WTC11 (cell line): ENCODE measurements at regions not wholly inside any gene's neighbourhood (a gene's known extent, or its start where the extent isn't known, plus 50 kb on each side); places are given as distances from the start of the nearest gene placed in this dataset.

Source experiments
- ATAC-seq: fragments of 200-7000 bp; cut with Tn5 transposase; 2 replicates; pipeline ENCODE4 v1.10.0; 2021; ENCODE audit warnings: mild to moderate bottlenecking, moderate library complexity
- CTCF ChIA-PET: fragments of 300-600 bp; sonication (Branson Sonifier 250); formaldehyde crosslinking; loops from one replicate; lab custom pipeline; 2021; ENCODE audit warnings: antibody characterized with exemption; lab: Charles Lee
- POLR2A ChIA-PET: fragments of 350-600 bp; sonication (Branson Sonifier 250); formaldehyde crosslinking; loops from one replicate; lab custom pipeline; 2021; ENCODE audit warnings: antibody characterized with exemption; lab: Charles Lee
- DNase-seq: peaks from one replicate; pipeline ENCODE4 v3.0.0; 2021; ENCODE audit warnings: low spot score
- H3K27ac Mint-ChIP-seq: 2 replicates; pipeline ENCODE4 v1.8.0; 2021; ENCODE audit warnings: mixed read lengths
- H3K27me3 Mint-ChIP-seq: 2 replicates; pipeline ENCODE4 v1.8.0; 2021; ENCODE audit warnings: low read depth, mild to moderate bottlenecking, moderate library complexity, mixed read lengths
- H3K36me3 Mint-ChIP-seq: 2 replicates; pipeline ENCODE4 v1.8.0; 2021; ENCODE audit warnings: mixed read lengths
- H3K4me1 Mint-ChIP-seq: 2 replicates; pipeline ENCODE4 v1.8.0; 2022; ENCODE audit warnings: mixed read lengths
- H3K4me3 Mint-ChIP-seq: 2 replicates; pipeline ENCODE4 v1.8.0; 2021; ENCODE audit warnings: mild to moderate bottlenecking, moderate library complexity, mixed read lengths
- H3K9me3 Mint-ChIP-seq: 2 replicates; pipeline ENCODE4 v1.8.0; 2021; ENCODE audit warnings: mixed read lengths
- ATF1 ChIP-seq: sonication (generic); formaldehyde crosslinking; IDR thresholded peaks from 2 replicates; pipeline ENCODE4 v1.8.1; 2023; ENCODE audit warnings: mild to moderate bottlenecking, moderate library complexity, missing genetic modification reagents
- CREB1 ChIP-seq: sonication (generic); formaldehyde crosslinking; IDR thresholded peaks from 2 replicates; pipeline ENCODE4 v1.8.0; 2023; ENCODE audit warnings: mild to moderate bottlenecking, missing genetic modification reagents
- CREM ChIP-seq: sonication (generic); formaldehyde crosslinking; IDR thresholded peaks from 2 replicates; pipeline ENCODE4 v1.8.1; 2022; ENCODE audit warnings: mild to moderate bottlenecking, missing genetic modification reagents, moderate library complexity
- FOXJ3 ChIP-seq: sonication (generic); formaldehyde crosslinking; IDR thresholded peaks from 2 replicates; pipeline ENCODE4 v1.9.0; 2021; ENCODE audit warnings: missing genetic modification reagents, mild to moderate bottlenecking, borderline replicate concordance
- GABPB1 ChIP-seq: sonication (generic); formaldehyde crosslinking; IDR thresholded peaks from 2 replicates; pipeline ENCODE4 v1.8.1; 2023; ENCODE audit warnings: mild to moderate bottlenecking, missing genetic modification reagents
- MYBL2 ChIP-seq: sonication (generic); formaldehyde crosslinking; IDR thresholded peaks from 2 replicates; pipeline ENCODE4 v1.8.1; 2023; ENCODE audit warnings: mild to moderate bottlenecking, moderate library complexity, missing genetic modification reagents
- NFE2L1 ChIP-seq: sonication (generic); formaldehyde crosslinking; IDR thresholded peaks from 2 replicates; pipeline ENCODE4 v1.8.1; 2023; ENCODE audit warnings: missing genetic modification reagents
- NFYB ChIP-seq: sonication (generic); formaldehyde crosslinking; conservative IDR thresholded peaks from 2 replicates; pipeline ENCODE4 v1.8.0; 2022; ENCODE audit warnings: low read depth, missing genetic modification reagents
- NR1H2 ChIP-seq: sonication (generic); formaldehyde crosslinking; IDR thresholded peaks from 2 replicates; pipeline ENCODE4 v1.9.0; 2021; ENCODE audit warnings: mild to moderate bottlenecking, moderate library complexity, missing genetic modification reagents
- RORB ChIP-seq: fragments of 250-450 bp; sonication (Bioruptor Pico); IDR thresholded peaks from 2 replicates; pipeline ENCODE4 v1.9.0; 2021; ENCODE audit warnings: mild to moderate bottlenecking
- SMAD3 ChIP-seq: sonication (generic); formaldehyde crosslinking; IDR thresholded peaks from 2 replicates; pipeline ENCODE4 v1.8.0; 2022; ENCODE audit warnings: missing genetic modification reagents, mild to moderate bottlenecking, borderline replicate concordance
- TP53 ChIP-seq: sonication (generic); formaldehyde crosslinking; IDR thresholded peaks from 2 replicates; pipeline ENCODE4 v1.8.1; 2023; ENCODE audit warnings: mild to moderate bottlenecking, missing genetic modification reagents
- ZNF219 ChIP-seq: sonication (generic); formaldehyde crosslinking; IDR thresholded peaks from 2 replicates; pipeline ENCODE4 v1.8.0; 2023; ENCODE audit warnings: missing genetic modification reagents, mild to moderate bottlenecking, borderline replicate concordance
- ZNF232 ChIP-seq: sonication (generic); formaldehyde crosslinking; IDR thresholded peaks from 2 replicates; pipeline ENCODE4 v1.8.0; 2022; ENCODE audit warnings: mild to moderate bottlenecking, missing genetic modification reagents
- ZNF317 ChIP-seq: sonication (generic); formaldehyde crosslinking; IDR thresholded peaks from 2 replicates; pipeline ENCODE4 v1.8.1; 2023; ENCODE audit warnings: low read depth, mild to moderate bottlenecking, moderate library complexity, missing genetic modification reagents, borderline replicate concordance
- ZNF416 ChIP-seq: fragments of 250-450 bp; sonication (Bioruptor Pico); IDR thresholded peaks from 2 replicates; pipeline ENCODE4 v1.9.0; 2021; ENCODE audit warnings: mild to moderate bottlenecking, inconsistent platforms
- ZNF423 ChIP-seq: fragments of 250-450 bp; sonication (Bioruptor Pico); IDR thresholded peaks from 2 replicates; pipeline ENCODE4 v2.1.2; 2022; ENCODE audit warnings: mild to moderate bottlenecking, moderate library complexity
- TF ChIP-seq, protein P1 (sequence below): sonication (generic); formaldehyde crosslinking; IDR thresholded peaks from 2 replicates; pipeline ENCODE4 v1.8.1; 2023; ENCODE audit warnings: mild to moderate bottlenecking, missing genetic modification reagents, moderate library complexity
- TF ChIP-seq, protein P2 (sequence below): fragments of 200-600 bp; IDR thresholded peaks from 2 replicates; pipeline ENCODE4 v1.8.0; 2022; ENCODE audit warnings: antibody characterized with exemption
- TF ChIP-seq, protein P3 (sequence below): sonication (generic); formaldehyde crosslinking; IDR thresholded peaks from 2 replicates; pipeline ENCODE4 v1.8.1; 2023; ENCODE audit warnings: mild to moderate bottlenecking, missing genetic modification reagents, borderline replicate concordance
- TF ChIP-seq, protein P4 (sequence below): sonication (generic); formaldehyde crosslinking; IDR thresholded peaks from 2 replicates; pipeline ENCODE4 v1.8.1; 2023; ENCODE audit warnings: mild to moderate bottlenecking, missing genetic modification reagents

DNA sequence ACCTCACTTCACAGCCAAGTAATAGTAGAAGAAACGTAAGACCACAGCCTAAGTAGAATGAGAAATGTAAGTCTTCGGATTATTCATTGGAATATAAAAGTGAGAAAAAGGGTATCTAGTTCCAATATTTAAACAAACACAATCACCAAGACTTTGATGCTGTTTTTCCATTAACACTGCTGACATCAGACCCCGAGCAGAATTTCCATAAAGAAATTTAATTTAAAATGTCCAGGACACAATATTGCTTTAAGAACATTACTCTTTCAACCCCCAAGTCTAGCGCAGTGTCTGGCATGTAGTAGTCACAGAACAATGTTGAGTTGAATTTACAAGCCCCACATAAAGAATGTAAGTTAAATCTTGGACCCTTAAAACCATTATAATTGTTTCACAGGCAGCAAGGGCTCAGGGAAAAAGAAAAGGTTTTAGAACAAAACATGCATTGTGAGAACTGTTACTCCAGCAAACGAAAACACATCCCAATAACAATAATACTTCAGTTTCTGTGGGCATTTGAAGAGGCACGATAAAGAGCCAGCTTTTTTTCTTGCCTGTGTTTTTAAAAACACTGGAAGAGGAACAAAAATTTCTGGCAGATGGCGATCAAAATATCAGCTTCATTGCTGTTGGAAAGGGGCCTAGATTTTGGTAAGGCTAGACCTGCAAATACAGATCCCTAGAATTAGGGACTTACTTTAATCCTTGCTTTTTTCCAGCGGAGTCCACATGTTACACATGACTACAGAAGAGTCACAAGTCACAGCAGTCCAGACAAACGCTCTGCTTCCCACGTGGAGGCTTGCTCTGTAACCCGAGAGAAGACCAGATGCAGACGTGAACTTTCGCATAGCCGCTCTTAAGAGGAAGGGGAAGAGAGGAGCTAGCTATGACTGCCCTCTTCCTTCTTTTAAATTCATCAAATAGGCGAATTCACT, 77.9 kb upstream of the IGSF10 start:
- Mint-ChIP-seq H3K36me3 (no peaks in the 10 kb centered on the region), H3K27ac (peak overlapping the region; percentile 39; the same call in 1 of the 2 replicates), H3K4me1 (peaks cover 37% of the 10 kb centered on the region), H3K4me3 (no peak overlapping the region), H3K27me3 (no peaks in the 10 kb centered on the region), H3K9me3 (0 out of 2 replicates have a peak, but pooled peaks cover 3% of the 10 kb centered on the region)
- ChIA-PET POLR2A (no interaction called here), CTCF (no interaction called here)
- DNase-seq (no peak), ATAC-seq (peak; percentile 58)
- TF ChIP-seq ZNF219 (CRISPR knock-in tag) (no peak), NFE2L1 (no peak), ZNF317 (CRISPR knock-in tag) (no peak), RORB (no peak), ZNF416 (CRISPR knock-in tag) (no peak), ATF1 (CRISPR knock-in tag) (no peak), CREM (CRISPR knock-in tag) (no peak), TP53 (CRISPR knock-in tag) (no peak), CREB1 (CRISPR knock-in tag) (no peak), GABPB1 (CRISPR knock-in tag) (no peak)
- TF ChIP-seq, protein P1, sequence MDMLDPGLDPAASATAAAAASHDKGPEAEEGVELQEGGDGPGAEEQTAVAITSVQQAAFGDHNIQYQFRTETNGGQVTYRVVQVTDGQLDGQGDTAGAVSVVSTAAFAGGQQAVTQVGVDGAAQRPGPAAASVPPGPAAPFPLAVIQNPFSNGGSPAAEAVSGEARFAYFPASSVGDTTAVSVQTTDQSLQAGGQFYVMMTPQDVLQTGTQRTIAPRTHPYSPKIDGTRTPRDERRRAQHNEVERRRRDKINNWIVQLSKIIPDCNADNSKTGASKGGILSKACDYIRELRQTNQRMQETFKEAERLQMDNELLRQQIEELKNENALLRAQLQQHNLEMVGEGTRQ (CRISPR knock-in tag) = no peak
- TF ChIP-seq, protein P2, sequence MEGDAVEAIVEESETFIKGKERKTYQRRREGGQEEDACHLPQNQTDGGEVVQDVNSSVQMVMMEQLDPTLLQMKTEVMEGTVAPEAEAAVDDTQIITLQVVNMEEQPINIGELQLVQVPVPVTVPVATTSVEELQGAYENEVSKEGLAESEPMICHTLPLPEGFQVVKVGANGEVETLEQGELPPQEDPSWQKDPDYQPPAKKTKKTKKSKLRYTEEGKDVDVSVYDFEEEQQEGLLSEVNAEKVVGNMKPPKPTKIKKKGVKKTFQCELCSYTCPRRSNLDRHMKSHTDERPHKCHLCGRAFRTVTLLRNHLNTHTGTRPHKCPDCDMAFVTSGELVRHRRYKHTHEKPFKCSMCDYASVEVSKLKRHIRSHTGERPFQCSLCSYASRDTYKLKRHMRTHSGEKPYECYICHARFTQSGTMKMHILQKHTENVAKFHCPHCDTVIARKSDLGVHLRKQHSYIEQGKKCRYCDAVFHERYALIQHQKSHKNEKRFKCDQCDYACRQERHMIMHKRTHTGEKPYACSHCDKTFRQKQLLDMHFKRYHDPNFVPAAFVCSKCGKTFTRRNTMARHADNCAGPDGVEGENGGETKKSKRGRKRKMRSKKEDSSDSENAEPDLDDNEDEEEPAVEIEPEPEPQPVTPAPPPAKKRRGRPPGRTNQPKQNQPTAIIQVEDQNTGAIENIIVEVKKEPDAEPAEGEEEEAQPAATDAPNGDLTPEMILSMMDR = no peak
- TF ChIP-seq, protein P3, sequence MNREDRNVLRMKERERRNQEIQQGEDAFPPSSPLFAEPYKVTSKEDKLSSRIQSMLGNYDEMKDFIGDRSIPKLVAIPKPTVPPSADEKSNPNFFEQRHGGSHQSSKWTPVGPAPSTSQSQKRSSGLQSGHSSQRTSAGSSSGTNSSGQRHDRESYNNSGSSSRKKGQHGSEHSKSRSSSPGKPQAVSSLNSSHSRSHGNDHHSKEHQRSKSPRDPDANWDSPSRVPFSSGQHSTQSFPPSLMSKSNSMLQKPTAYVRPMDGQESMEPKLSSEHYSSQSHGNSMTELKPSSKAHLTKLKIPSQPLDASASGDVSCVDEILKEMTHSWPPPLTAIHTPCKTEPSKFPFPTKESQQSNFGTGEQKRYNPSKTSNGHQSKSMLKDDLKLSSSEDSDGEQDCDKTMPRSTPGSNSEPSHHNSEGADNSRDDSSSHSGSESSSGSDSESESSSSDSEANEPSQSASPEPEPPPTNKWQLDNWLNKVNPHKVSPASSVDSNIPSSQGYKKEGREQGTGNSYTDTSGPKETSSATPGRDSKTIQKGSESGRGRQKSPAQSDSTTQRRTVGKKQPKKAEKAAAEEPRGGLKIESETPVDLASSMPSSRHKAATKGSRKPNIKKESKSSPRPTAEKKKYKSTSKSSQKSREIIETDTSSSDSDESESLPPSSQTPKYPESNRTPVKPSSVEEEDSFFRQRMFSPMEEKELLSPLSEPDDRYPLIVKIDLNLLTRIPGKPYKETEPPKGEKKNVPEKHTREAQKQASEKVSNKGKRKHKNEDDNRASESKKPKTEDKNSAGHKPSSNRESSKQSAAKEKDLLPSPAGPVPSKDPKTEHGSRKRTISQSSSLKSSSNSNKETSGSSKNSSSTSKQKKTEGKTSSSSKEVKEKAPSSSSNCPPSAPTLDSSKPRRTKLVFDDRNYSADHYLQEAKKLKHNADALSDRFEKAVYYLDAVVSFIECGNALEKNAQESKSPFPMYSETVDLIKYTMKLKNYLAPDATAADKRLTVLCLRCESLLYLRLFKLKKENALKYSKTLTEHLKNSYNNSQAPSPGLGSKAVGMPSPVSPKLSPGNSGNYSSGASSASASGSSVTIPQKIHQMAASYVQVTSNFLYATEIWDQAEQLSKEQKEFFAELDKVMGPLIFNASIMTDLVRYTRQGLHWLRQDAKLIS (CRISPR knock-in tag) = no peak

DNA sequence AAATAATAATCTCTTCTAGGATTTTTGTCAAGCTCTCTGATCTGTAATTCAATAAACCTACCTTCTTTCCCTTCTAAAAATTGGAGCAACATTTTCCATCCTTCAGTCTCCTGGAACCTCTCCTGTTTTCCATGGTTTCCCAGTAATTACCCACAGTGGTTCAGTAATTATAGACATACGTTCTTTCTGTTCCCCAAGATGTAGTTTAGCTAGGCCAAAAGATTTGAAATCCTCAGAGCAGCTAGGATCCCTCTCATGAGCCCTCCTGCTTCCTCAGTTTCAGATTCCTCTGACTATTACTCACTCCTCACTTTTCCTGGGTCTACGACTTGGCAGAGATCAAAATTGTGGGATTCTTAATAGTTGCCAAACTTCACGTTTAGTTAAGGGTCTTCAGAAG, 76.9 kb upstream of the IGSF10 start:
- 0 out of 2 replicates have a peak overlapping the region, but pooled peaks have one; percentile 21 for H3K27ac Mint-ChIP-seq
- H3K4me1 Mint-ChIP-seq = peaks cover 31% of the 10 kb centered on the region
- H3K36me3 Mint-ChIP-seq = no peaks in the 10 kb centered on the region
- ChIA-PET POLR2A (no interaction called here), CTCF (no interaction called here)
- no peak for TF ChIP-seq ATF1 (CRISPR knock-in tag)
- no peak for TF ChIP-seq NR1H2
- TF ChIP-seq CREM (CRISPR knock-in tag) = no peak
- TF ChIP-seq, protein P1 (CRISPR knock-in tag) = no peak
- no peak for TF ChIP-seq CREB1 (CRISPR knock-in tag)
- no peak overlapping the region for H3K4me3 Mint-ChIP-seq
- peaks cover 10% of the 10 kb centered on the region for H3K9me3 Mint-ChIP-seq
- H3K27me3 Mint-ChIP-seq = no peaks in the 10 kb centered on the region
- ATAC-seq = no peak
- no peak for DNase-seq

DNA sequence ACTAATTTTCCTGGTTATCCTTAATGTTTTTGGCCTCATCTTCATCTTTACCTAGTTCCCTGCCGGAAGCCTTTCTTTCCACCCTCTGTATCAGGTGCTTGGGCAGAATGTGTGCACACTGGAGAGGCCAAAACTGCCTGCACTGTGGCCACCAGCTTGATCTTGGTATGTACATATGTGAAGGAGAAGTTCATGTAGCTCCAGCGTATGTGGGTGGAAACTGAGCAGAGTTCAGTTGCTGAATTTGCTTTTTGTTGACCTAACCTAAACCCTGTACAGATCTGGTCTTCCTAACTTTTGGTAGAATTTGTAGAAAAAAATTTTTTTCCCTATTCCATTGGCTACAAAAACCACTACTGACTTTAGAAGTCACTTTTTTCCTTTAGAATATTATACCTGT, 65.9 kb upstream of the IGSF10 start:
- DNase-seq = no peak
- ChIA-PET CTCF (no interaction called here), POLR2A (no interaction called here)
- Mint-ChIP-seq H3K4me1 (no peaks in the 10 kb centered on the region), H3K27me3 (no peaks in the 10 kb centered on the region), H3K36me3 (no peaks in the 10 kb centered on the region), H3K9me3 (peaks cover 7% of the 10 kb centered on the region), H3K4me3 (no peak overlapping the region), H3K27ac (no peak overlapping the region)
- ATAC-seq = no peak
- TF ChIP-seq SMAD3 (CRISPR knock-in tag) (no peak), ZNF423 (no peak), FOXJ3 (CRISPR knock-in tag) (no peak), MYBL2 (CRISPR knock-in tag) (no peak), NFYB (CRISPR knock-in tag) (no peak), TP53 (CRISPR knock-in tag) (no peak), ZNF232 (CRISPR knock-in tag) (no peak)
- TF ChIP-seq, protein P4, sequence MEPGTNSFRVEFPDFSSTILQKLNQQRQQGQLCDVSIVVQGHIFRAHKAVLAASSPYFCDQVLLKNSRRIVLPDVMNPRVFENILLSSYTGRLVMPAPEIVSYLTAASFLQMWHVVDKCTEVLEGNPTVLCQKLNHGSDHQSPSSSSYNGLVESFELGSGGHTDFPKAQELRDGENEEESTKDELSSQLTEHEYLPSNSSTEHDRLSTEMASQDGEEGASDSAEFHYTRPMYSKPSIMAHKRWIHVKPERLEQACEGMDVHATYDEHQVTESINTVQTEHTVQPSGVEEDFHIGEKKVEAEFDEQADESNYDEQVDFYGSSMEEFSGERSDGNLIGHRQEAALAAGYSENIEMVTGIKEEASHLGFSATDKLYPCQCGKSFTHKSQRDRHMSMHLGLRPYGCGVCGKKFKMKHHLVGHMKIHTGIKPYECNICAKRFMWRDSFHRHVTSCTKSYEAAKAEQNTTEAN (CRISPR knock-in tag) = no peak
- TF ChIP-seq, protein P2 = no peak
